ENCODE measurements at regions not wholly inside any gene's neighbourhood (a gene's known extent, or its start where the extent isn't known, plus 50 kb on each side); places are given as distances from the start of the nearest gene placed in this dataset.

DNA sequence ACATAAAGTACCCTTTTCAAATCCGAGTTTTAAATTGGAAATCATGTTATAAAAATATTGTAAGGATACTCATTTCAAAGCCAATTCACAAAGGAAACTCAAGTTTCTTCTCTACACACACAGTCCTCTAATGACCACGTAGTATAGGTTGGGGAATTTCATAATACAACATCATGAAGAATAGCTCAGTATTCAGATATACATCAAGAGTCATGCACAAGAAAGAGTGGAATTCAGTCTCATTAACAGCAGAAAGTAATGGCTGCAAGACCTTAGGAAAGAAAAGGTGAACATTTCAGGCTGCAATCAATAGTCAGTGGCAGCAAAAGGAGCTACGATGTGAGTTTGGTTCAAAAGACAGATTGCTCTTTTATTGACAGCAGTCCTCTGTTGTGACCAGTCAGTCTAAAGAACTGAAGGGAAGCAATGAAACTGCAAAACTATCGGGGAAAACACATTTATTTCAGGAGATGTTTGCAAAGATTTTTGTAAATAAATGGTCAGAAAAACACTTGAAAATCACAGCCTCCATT lies 317.2 kb downstream of the IPMK start:
- TF ChIP-seq, protein P1, sequence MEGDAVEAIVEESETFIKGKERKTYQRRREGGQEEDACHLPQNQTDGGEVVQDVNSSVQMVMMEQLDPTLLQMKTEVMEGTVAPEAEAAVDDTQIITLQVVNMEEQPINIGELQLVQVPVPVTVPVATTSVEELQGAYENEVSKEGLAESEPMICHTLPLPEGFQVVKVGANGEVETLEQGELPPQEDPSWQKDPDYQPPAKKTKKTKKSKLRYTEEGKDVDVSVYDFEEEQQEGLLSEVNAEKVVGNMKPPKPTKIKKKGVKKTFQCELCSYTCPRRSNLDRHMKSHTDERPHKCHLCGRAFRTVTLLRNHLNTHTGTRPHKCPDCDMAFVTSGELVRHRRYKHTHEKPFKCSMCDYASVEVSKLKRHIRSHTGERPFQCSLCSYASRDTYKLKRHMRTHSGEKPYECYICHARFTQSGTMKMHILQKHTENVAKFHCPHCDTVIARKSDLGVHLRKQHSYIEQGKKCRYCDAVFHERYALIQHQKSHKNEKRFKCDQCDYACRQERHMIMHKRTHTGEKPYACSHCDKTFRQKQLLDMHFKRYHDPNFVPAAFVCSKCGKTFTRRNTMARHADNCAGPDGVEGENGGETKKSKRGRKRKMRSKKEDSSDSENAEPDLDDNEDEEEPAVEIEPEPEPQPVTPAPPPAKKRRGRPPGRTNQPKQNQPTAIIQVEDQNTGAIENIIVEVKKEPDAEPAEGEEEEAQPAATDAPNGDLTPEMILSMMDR (IDR thresholded peaks at IDR 0.05) = no peak
- ATAC-seq (ENCODE audit: low FRiP score) = no peak

DNA sequence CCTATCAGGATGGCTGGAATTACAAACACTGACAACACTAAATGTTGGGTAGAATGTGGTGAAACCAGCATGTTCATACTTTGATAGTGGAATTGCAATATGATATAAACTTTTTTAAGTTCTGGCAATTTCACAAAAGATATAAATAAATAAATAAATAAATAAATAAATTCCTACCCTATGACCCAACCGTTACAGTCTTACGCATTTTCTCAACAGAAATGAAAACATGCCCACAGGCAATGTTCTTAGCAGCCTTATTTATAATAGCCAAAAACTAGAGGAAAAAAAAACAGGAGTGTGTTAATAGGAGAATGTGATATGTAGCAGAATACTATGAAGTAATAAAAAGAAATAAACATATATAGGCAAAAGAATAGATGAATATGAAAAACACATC lies 318.9 kb downstream of the IPMK start:
- TF ChIP-seq, protein P1 (IDR thresholded peaks at IDR 0.05) = no peak
- no peak for ATAC-seq (ENCODE audit: low FRiP score)
- no peak for DNase-seq (ENCODE audit: low spot score)

More for the DNA sequence above, 317.2 kb downstream of the IPMK start:
- no peak for DNase-seq (ENCODE audit: low spot score)

DNA sequence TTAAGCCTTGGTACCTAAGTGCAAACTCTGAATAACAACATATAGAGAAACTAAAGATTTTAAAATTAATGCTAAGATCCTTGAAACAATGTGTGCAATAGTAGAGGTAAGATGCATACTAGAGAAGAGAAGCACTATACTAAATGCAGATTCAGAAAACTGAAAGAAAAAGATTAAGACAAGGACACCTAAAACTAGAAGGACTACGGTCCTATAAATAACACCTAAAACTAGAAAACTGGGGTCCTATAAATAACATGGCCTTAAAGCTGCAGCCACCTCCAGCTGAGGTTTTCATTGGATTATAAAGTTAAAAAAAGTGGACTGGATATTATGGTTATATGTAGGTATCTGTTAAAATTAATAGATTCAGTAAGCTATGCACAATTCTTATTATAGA lies 320.9 kb downstream of the IPMK start:
- no peak for DNase-seq (ENCODE audit: low spot score)
- no peak for ATAC-seq (ENCODE audit: low FRiP score)

DNA sequence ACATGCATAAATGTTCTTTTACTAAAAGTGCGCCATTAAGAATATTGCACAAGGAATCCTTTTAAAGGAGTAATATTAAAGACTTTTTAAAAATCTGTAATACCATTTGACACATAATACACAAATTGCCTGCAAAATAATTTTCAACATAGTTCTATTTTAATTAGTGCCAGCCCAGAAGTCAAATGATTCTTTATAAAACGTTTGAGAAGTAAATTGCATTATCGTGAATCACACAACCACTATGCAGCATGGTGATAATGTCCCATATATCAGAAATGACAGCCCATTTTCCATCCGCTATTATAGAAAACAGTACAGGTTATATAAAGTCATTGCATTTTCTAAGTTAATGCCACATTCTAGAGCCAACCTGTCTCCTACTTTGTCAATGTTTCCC lies 324.0 kb downstream of the IPMK start:
- DNase-seq (ENCODE audit: low spot score) (no peak), ATAC-seq (ENCODE audit: low FRiP score) (no peak)
- TF ChIP-seq, protein P1 (IDR thresholded peaks at IDR 0.05) = no peak

More for the DNA sequence above, 320.9 kb downstream of the IPMK start:
- TF ChIP-seq, protein P1 (IDR thresholded peaks at IDR 0.05) = no peak

DNA sequence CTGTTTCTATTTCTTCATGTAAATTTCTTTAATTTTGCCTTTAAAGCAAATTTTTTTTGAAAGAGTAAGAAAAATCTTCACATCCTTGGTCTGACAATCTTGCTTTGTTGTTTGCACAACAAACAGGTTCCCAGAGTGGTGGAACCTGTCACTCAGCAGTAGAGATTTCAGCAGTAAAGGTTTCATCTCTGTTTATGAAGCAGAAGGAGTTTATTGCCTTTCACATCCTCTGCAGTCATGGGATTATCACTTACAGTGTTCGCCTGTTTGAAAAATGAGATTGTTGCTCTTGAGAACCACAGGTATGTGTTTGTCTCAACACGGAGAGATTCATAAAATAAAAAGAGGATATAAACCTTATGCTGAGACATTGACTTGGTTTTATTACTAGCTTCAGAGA lies 342.6 kb downstream of the IPMK start:
- DNase-seq (ENCODE audit: low spot score) = no peak

DNA sequence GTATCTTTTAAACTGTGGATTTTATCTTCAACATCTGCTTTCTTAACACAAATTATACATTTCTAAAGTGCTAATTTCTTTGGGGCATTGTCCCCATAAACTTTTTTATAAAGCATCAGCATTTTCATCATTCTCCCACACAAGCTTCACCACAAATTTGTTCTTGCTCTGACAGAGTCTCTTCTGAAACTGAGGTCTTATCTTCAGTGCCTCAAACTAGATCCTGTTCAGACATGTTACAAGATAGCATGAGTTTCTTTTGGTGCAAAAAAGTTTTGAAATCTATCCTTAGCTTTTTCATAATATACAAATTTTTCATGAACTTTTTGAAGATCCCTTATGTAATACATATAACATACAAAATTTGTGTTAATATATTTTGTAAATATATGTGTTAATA lies 346.6 kb downstream of the IPMK start:
- no peak for ATAC-seq (ENCODE audit: low FRiP score)
- TF ChIP-seq, protein P1 (IDR thresholded peaks at IDR 0.05) = no peak
- DNase-seq (ENCODE audit: low spot score) = no peak

More for the DNA sequence above, 342.6 kb downstream of the IPMK start:
- ATAC-seq (ENCODE audit: low FRiP score) = no peak
- TF ChIP-seq, protein P1 (IDR thresholded peaks at IDR 0.05) = no peak

DNA sequence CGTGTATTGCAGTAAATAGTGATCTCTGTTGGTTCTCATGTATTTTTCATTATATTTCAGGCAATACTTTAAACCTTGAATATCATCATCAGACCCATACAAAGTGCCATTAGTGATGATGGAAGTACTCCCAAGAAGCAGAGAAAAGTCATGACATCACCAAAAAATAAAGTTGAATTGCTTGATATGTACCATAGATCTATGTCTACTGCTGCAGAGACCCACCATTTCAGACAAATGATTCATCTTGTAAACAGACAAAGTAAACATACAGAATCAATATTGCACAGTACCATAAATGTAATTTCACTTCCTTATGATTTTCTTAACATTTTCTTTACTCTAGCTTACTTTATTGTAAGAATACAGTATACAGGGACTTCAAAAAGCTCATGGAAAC lies 347.8 kb downstream of the IPMK start:
- no peak for DNase-seq (ENCODE audit: low spot score)
- no peak for ATAC-seq (ENCODE audit: low FRiP score)
- TF ChIP-seq, protein P1 (IDR thresholded peaks at IDR 0.05) = no peak
